MM.1S (cell line): ENCODE measurements at regions not wholly inside any gene's neighbourhood (a gene's known extent, or its start where the extent isn't known, plus 50 kb on each side); places are given as distances from the start of the nearest gene placed in this dataset.

Source experiments
- DNase-seq: peaks from one replicate; pipeline ENCODE4 v3.0.0-alpha.2; 2015
- H2AFZ ChIP-seq: fragments of 300-600 bp; sonication (generic); 2 replicates; pipeline ENCODE4 v1.6.0; 2016; ENCODE audit warnings: antibody characterized with exemption, low read length
- H3F3A ChIP-seq: fragments of 300-600 bp; sonication (generic); 2 replicates; pipeline ENCODE4 v1.6.1; 2016; ENCODE audit warnings: mild to moderate bottlenecking, antibody characterized with exemption, low read length, moderate library complexity, mixed read lengths; ENCODE audit not compliant: insufficient read depth
- H3K27ac ChIP-seq: fragments of 300-600 bp; sonication (generic); 2 replicates; pipeline ENCODE4 v1.5.1; 2016; ENCODE audit warnings: mild to moderate bottlenecking, low read length
- H3K27me3 ChIP-seq: fragments of 300-600 bp; sonication (generic); replicated peaks from 2 replicates; pipeline ENCODE4 v1.6.0; 2016; ENCODE audit warnings: low read length; ENCODE audit not compliant: insufficient read depth
- H3K36me3 ChIP-seq: fragments of 300-600 bp; sonication (generic); replicated peaks from 2 replicates; pipeline ENCODE4 v1.6.1; 2016; ENCODE audit warnings: mild to moderate bottlenecking, low read length, mixed read lengths; ENCODE audit not compliant: insufficient read depth
- H3K4me1 ChIP-seq: fragments of 300-600 bp; sonication (generic); 2 replicates; pipeline ENCODE4 v1.6.1; 2016; ENCODE audit warnings: low read length, mixed read lengths
- H3K4me2 ChIP-seq: fragments of 300-600 bp; sonication (generic); 2 replicates; pipeline ENCODE4 v1.6.0; 2016; ENCODE audit warnings: low read depth, low read length
- H3K4me3 ChIP-seq: fragments of 300-600 bp; sonication (generic); 2 replicates; pipeline ENCODE4 v1.5.1; 2016; ENCODE audit warnings: low read length, mixed read lengths
- H3K79me2 ChIP-seq: fragments of 300-600 bp; sonication (generic); 2 replicates; pipeline ENCODE4 v1.6.1; 2016; ENCODE audit warnings: mixed run types, low read length, mixed read lengths
- H3K9ac ChIP-seq: fragments of 300-600 bp; sonication (generic); 2 replicates; pipeline ENCODE4 v1.6.1; 2016; ENCODE audit warnings: low read length, mixed read lengths
- H3K9me2 ChIP-seq: fragments of 300-600 bp; sonication (generic); replicated peaks from 2 replicates; pipeline ENCODE4 v1.6.1; 2016; ENCODE audit warnings: mild to moderate bottlenecking, low read length, mixed read lengths; ENCODE audit not compliant: insufficient read depth
- H3K9me3 ChIP-seq: fragments of 300-600 bp; sonication (generic); replicated peaks from 2 replicates; pipeline ENCODE4 v1.6.1; 2016; ENCODE audit warnings: mild to moderate bottlenecking, low read length, mixed read lengths; ENCODE audit not compliant: insufficient read depth
- H4K20me1 ChIP-seq: fragments of 300-600 bp; sonication (generic); 2 replicates; pipeline ENCODE4 v1.6.1; 2016; ENCODE audit warnings: mild to moderate bottlenecking, low read length, moderate library complexity, mixed read lengths; ENCODE audit not compliant: insufficient read depth
- EZH2 ChIP-seq: fragments of 300-600 bp; sonication (generic); optimal IDR thresholded peaks from 2 replicates; pipeline ENCODE3; 2017; ENCODE audit warnings: low read depth, mild to moderate bottlenecking, antibody characterized with exemption, low read length, mixed read lengths
- EZH2phosphoT487 ChIP-seq: fragments of 300-600 bp; sonication (generic); IDR thresholded peaks from 2 replicates; pipeline ENCODE4 v1.6.1; 2018; ENCODE audit warnings: antibody characterized with exemption, low read length
- TF ChIP-seq, protein P1 (sequence below): fragments of 300-600 bp; sonication (generic); IDR thresholded peaks from 2 replicates; pipeline ENCODE4 v1.5.1; 2016; ENCODE audit warnings: antibody characterized with exemption, low read length, mixed read lengths

DNA sequence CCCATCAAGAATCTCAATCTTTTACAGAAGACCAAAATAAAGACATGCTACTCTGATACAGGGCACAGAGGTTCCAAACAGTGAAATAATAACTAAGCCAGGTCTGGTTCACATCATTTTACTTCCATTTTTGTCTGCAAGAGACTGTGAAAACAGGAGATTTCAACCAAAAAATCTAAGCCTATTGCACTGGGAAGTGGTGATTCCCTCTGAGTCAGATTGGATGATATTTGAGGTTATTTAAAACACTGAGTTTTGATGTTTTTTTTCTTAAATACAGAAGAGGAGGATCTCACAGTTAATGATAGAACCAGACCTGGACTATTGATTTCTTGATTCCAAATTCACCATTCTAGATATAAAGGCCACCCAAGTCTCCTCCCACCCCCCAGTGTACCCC is 117.3 kb upstream of the FAM20A start:
- H3K4me2 ChIP-seq, result no peak overlapping the region
- no peaks in the 10 kb centered on the region for H3K36me3 ChIP-seq
- TF ChIP-seq EZH2phosphoT487 (no peak), EZH2 (no peak)
- TF ChIP-seq, protein P1, sequence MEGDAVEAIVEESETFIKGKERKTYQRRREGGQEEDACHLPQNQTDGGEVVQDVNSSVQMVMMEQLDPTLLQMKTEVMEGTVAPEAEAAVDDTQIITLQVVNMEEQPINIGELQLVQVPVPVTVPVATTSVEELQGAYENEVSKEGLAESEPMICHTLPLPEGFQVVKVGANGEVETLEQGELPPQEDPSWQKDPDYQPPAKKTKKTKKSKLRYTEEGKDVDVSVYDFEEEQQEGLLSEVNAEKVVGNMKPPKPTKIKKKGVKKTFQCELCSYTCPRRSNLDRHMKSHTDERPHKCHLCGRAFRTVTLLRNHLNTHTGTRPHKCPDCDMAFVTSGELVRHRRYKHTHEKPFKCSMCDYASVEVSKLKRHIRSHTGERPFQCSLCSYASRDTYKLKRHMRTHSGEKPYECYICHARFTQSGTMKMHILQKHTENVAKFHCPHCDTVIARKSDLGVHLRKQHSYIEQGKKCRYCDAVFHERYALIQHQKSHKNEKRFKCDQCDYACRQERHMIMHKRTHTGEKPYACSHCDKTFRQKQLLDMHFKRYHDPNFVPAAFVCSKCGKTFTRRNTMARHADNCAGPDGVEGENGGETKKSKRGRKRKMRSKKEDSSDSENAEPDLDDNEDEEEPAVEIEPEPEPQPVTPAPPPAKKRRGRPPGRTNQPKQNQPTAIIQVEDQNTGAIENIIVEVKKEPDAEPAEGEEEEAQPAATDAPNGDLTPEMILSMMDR, result no peak
- DNase-seq, result no peak
- H3K79me2 ChIP-seq, result no peaks in the 10 kb centered on the region
- no peak overlapping the region for H3K27ac ChIP-seq
- no peak overlapping the region for H2AFZ ChIP-seq
- no peak overlapping the region for H3K4me3 ChIP-seq
- H3K9ac ChIP-seq, result no peak overlapping the region
- no peaks in the 10 kb centered on the region for H3K4me1 ChIP-seq
- H3K9me2 ChIP-seq, result no peaks in the 10 kb centered on the region
- no peaks in the 10 kb centered on the region for H4K20me1 ChIP-seq
- no peaks in the 10 kb centered on the region for H3F3A ChIP-seq
- H3K9me3 ChIP-seq, result no peaks in the 10 kb centered on the region
- no peaks in the 10 kb centered on the region for H3K27me3 ChIP-seq

DNA sequence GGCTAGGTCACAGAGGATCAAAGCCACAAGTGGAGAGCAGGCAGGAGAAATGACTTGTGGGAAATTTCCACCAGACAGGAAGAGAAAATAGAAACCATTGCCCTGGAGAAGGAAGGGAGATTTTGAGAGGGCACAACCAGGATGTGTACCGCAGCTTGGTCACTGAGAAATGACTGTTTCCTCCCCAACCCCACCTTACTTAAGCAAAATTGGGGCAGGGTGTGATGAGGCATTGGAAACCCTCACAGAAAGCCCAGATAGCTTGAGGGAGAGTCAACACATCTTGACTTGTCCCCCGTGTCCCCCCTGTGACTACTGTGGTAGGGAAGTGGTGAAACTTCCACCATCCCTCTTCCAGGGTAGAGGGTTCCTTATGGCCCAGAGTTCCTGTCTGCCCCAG is 113.5 kb upstream of the FAM20A start:
- no peak overlapping the region for H2AFZ ChIP-seq
- no peak overlapping the region for H3K4me3 ChIP-seq
- no peaks in the 10 kb centered on the region for H3K9me3 ChIP-seq
- no peaks in the 10 kb centered on the region for H3K27me3 ChIP-seq
- H3K9ac ChIP-seq, result no peak overlapping the region
- no peaks in the 10 kb centered on the region for H3F3A ChIP-seq
- no peaks in the 10 kb centered on the region for H3K4me1 ChIP-seq
- TF ChIP-seq, protein P1, result no peak
- no peaks in the 10 kb centered on the region for H3K36me3 ChIP-seq
- H4K20me1 ChIP-seq, result no peaks in the 10 kb centered on the region
- H3K79me2 ChIP-seq, result no peaks in the 10 kb centered on the region
- H3K4me2 ChIP-seq, result no peak overlapping the region
- H3K27ac ChIP-seq, result no peak overlapping the region
- no peaks in the 10 kb centered on the region for H3K9me2 ChIP-seq
- no peak for DNase-seq

DNA sequence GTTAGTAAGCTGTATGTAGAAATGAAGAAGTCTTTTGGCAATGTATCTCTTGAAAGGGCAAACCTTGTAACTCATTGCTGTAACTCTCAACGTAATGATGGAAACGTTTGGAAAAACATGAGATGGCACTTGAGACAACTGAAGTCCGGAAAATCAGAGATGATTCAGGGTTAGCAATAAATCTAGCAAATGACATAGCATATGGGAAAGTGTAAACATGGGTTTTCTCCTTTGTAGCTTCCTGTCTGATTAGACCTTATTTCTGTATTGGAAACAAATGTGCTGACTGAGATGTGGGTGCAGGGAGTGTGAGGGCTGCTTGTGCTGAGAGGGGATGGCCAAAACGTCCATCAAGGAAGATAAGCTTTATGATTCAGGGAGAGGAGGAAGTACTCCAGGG is 110.7 kb upstream of the FAM20A start:
- H3F3A ChIP-seq, result no peaks in the 10 kb centered on the region
- no peak overlapping the region for H2AFZ ChIP-seq
- no peak overlapping the region for H3K4me2 ChIP-seq
- no peaks in the 10 kb centered on the region for H3K79me2 ChIP-seq
- no peak overlapping the region for H3K4me3 ChIP-seq
- H3K9ac ChIP-seq, result no peak overlapping the region
- no peaks in the 10 kb centered on the region for H4K20me1 ChIP-seq
- H3K9me3 ChIP-seq, result no peaks in the 10 kb centered on the region
- H3K27ac ChIP-seq, result no peak overlapping the region
- no peak for TF ChIP-seq EZH2
- no peak for TF ChIP-seq EZH2phosphoT487
- TF ChIP-seq, protein P1, result no peak
- H3K36me3 ChIP-seq, result no peaks in the 10 kb centered on the region
- no peaks in the 10 kb centered on the region for H3K4me1 ChIP-seq
- no peaks in the 10 kb centered on the region for H3K27me3 ChIP-seq
- H3K9me2 ChIP-seq, result no peaks in the 10 kb centered on the region
- DNase-seq, result no peak

DNA sequence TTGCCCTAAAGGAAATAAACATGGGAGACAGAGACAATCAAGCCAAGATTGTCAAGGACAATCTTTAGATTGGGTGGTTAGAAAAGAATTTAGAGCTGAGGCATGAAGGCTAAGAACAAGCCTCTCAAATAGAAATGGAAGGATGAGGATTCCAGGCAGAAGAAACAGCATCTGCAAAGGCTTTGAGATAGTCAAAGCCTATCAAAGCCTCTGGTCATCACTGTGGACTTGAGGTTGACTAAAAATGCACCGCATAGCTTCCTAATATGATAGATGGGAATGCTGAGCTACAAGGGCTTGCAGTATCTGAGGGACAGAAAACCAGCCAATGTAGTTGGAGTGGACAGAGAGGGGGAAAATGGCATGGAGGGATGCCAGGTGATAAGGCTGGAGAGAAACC is 109.8 kb upstream of the FAM20A start:
- H3K9me3 ChIP-seq, result no peaks in the 10 kb centered on the region
- H3K9ac ChIP-seq, result no peak overlapping the region
- H3K4me1 ChIP-seq, result no peaks in the 10 kb centered on the region
- no peak overlapping the region for H2AFZ ChIP-seq
- H3K27me3 ChIP-seq, result no peaks in the 10 kb centered on the region
- no peak overlapping the region for H3K4me3 ChIP-seq
- no peaks in the 10 kb centered on the region for H4K20me1 ChIP-seq
- no peaks in the 10 kb centered on the region for H3K9me2 ChIP-seq
- TF ChIP-seq, protein P1, result no peak
- TF ChIP-seq EZH2, result no peak
- no peak for TF ChIP-seq EZH2phosphoT487
- no peak overlapping the region for H3K4me2 ChIP-seq
- no peaks in the 10 kb centered on the region for H3K79me2 ChIP-seq
- no peaks in the 10 kb centered on the region for H3K36me3 ChIP-seq
- no peaks in the 10 kb centered on the region for H3F3A ChIP-seq
- no peak overlapping the region for H3K27ac ChIP-seq
- DNase-seq, result no peak
